GM19467 (cell line): ENCODE measurements at regions not wholly inside any gene's neighbourhood (a gene's known extent, or its start where the extent isn't known, plus 50 kb on each side); places are given as distances from the start of the nearest gene placed in this dataset.

Source experiments
- ATAC-seq: cut with Tn5 transposase; IDR thresholded peaks from one replicate; pipeline ENCODE4 v1.9.1; 2021; ENCODE audit warnings: mild to moderate bottlenecking, moderate library complexity; ENCODE audit not compliant: unreplicated experiment

DNA sequence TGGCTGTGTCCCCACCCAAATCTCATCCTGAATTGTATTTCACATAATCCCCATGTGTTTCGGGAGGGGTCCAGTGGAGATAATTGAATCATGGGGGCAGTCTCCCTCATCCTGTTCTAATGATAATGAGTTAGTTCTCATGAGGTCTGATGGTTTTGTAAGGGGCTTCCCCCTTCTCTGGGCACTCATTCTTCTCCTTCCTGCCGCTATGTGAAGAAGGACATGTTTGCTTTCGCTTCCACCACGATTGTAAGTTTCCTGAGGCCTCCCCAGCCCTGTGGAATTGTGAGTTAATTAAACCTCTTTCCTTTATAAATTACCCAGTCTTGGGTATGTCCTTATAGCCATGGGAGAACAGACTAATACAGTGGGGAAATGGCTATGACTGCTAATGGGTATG, 72.7 kb upstream of the ZNF648 start:
- no peak for ATAC-seq

DNA sequence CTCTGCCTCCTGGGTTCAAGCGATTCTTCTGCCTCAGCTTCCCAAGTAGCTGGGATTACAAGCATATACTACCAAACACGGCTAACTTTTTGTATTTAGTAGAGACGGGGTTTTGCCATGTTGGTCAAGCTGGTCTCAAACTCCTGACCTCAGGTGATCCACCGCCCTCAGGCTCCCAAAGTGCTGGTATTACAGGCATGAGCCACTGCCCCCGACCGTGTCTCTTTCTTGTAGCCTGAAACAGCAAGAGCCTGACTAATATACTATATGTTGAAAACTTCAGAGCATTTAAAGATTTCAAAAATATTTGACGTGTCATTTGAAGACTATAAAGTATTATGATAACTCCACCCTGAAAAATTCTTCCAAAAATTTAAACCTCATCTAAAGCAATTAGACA, 71.7 kb upstream of the ZNF648 start:
- ATAC-seq: no peak

DNA sequence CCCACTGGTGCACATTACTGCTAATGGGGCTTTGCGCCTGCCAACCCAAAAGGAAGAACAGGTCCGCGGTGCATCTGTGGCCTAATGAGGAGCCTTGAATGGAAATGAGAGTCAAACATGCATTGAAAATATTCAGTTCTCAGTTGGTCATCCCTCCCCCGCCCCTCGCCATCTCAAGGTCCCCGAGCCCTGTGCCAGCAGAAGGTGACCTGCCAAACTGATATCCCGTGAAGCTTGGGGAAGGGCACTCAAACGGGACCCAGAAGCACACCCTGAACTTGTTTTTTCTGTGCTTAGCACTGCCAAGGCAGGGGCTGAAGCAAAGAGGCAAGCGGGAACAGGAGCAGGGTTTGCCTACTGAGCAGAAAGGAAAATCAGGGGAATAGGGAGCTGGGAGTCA, 67.9 kb upstream of the ZNF648 start:
- ATAC-seq: no peak

DNA sequence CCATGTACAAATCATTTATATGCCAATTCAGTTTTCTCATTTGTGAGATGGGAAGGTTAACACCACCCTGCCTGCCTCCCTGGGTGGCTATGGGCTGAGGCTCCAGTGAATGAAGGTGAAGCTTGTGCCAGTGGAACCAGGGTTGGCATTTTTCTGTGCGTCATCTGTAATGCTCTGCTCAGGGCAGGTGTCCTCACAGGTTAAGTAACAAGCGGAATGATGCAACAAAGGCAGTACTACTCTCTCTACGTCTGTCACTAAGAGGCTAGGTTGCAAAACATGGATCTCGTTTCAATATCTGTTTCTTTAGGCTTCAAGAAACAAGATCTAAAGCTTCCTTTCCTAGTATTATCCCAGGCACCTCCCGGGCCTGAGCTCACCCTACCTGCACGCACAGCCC, 67.0 kb upstream of the ZNF648 start:
- ATAC-seq: no peak

DNA sequence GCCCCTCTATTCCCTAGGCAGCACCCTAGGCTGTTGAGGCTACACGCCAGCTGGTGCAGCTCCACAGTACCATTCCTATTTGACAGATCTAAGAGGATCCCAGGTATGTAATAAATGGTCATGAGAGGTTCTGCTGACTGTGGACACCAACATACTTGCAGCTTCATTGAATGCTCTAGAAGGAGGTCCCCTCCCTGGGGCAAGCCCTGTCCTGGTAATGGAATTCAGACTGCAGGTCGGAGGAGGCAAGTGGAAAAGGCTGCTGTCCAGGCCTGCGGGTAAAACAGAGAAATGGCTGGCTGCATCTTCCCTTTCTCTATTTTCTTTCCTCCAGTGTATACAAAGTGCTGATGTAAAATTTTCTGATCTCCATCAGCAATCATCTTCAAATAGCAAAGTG, 66.1 kb upstream of the ZNF648 start:
- ATAC-seq: no peak

DNA sequence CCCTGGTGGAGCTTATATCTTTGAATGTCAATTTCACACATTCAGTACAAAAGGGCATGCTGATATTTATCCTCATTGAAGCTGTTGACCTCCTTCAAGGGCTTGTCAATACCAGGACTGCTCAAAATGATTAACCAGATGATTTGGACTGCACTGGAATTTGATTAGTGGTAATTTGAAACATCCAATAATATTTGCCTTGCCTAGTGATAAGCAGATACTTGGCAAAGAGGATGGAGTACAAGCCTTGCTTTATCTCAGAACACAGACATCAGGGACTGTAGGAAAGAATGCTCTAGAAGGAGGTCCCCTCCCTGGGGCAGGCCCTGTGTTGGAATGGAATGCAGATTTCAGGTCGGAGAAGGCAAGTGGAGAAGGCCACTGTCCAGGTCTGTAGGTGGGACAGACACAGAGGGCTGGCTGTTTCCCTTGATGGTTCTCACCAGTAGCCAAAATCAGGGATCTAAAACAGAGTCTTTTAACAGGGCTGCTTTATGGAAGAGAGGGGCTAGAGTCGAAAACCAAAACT, 64.8 kb upstream of the ZNF648 start:
- ATAC-seq: no peak

DNA sequence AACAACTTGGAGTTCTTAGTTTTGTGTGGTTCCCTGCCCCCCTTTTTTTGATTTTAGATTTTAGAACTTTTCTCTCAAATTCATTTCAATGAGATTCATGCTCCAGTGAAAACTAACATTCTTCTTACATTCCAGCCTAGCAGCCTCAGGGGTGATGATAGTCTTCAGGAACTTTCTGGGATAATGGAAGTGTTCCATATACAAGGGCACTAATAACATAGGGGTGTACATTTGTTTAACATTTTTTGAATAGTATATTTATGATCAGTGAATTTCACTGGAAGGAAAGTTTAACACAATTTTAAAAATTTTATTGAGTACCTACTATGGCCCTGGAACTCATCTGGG, 61.4 kb upstream of the ZNF648 start:
- ATAC-seq: no peak

DNA sequence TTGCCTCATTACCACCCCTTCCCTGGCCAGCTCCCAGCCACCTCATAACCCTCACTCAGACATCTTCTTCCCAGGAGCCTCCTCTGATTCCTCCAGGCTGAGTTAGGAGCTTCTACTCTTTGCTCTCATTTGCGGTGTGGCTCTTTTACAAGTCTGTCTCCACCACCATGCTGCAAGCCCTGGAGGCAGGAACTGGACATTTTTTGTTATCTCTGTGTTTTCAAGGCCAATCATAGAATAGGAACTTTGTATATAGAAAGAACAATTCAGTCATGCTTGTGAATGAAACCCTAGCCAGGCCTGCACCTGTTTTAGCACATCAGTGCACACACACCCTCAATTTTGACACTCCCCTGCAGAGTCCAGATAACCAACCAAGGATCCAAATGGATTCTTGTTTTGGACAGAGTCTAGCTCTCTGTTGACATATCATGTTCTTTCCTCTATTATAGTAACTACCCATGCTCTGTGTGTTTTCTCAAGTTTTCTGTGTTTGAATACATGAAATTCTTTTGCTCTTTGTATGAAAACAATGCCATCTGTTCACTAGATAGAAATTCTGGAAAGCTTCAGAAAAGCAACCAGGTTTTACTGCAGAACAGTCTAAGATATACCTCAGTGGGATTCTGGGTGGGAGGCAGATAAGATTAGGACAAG, 60.9 kb upstream of the ZNF648 start:
- ATAC-seq: no peak

DNA sequence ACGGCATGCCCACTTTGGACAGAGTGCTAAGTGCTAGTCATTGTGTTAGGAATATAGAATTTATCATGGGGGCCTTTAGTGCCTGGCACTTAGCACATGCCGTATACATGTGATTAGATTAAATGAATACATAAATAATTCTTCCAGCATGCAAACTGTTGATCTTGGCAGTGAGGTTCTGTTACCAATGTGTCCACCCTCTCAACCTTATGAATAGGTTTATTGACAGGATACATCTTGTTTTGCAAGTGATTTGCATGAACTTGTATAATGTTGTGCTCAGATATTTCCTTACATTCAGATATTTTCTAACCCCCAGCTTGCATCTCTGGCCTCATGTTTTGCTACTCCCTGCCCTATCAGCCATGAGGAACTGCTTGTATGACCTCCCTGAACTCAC, 60.3 kb upstream of the ZNF648 start:
- no peak for ATAC-seq

DNA sequence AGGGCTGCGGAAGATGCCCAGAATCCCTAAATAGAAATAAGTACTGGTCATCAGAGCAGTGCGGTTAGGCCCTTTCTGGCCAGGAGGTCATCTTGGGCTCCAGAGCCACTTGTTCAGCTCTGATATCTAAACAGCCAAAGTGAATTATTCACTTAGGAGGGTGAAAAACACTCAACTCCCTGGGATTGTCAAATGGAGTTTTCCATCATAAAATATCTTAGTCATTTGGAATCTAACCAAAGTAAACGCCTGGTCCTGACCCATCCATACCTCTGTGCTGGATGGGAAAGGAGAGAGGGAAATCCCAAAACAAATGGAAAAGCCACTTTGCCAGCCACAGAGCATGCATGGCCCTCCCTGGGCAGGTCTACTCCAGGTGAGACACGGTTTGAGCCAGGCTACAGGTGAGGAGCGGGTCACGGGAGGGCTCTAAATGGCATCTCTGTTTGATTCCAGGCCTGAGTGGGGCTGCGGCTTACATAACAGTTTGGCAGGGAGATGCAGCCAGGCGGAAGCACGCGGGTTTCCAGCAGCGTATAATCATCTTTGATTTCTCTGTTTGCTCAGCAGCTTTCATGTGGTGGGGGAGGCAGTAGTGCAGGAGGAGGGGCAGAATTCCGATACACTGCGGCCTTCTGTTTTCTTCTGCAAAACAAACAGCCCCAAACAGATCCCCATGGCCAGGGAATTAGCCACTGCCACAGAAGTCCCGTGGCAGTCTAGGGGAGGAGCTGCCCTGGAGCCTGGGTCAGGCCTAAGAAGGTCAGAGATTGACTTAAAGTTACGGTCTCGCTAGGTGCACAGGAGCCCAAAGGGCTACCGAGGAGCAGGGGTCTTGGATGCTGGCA, 59.1 kb upstream of the ZNF648 start:
- ATAC-seq: no peak

DNA sequence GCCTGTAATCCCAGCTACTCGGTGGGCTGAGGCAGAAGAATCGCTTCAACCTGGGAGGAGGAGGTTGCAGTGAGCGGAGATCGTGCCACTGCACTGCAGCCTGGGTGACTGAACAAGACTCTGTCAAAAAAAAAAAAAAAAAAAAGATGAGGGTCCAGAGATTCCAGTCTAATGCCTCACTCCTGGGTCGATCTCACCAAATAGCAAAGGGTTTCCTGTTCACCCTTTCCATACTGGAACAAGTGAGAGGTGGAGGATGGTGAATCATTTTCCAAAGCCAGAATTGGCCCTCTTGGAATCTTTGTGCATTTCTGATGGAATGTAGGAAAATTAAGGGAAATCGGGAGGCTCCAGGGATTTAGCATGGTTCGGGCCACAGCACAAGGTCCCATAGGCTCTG, 58.1 kb upstream of the ZNF648 start:
- no peak for ATAC-seq

DNA sequence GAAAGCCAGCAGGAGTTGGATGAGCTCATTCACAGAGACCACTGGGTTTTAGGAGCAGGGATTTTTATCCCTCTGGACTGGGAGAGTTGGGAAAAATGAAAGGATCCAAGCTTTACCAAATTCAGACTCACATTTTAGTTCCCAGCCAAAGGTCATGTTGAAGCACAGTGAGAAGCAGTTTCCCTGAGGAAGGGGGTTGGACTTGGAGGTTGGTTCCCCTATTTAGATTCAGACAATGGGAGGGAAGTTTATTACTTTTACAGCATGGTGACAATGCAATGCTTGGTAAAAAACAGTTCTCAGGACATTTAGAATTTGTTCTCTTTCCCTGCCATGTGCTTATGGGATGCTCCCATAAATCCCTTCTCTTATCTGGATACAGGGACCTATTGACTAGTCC, 57.3 kb upstream of the ZNF648 start:
- ATAC-seq: no peak

DNA sequence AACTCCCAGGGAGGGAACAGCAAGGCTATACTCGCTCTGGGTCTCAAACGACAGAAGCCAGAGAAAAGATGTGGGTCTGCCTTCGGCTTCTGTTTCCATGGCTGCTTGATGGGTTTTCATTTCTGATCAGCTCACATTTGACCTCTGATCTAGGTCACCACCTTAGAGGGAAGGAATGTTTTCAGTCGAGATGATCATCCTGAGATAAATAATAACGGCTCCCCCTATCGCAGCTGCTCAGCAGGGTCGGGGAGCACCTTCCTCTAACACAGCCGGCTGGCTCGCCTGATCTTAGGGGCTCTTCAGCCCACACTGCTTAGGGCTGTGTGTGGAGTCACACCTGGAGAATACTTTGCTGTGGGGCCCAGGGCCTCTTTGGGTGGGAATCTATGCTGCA, 53.1 kb upstream of the ZNF648 start:
- no peak for ATAC-seq

DNA sequence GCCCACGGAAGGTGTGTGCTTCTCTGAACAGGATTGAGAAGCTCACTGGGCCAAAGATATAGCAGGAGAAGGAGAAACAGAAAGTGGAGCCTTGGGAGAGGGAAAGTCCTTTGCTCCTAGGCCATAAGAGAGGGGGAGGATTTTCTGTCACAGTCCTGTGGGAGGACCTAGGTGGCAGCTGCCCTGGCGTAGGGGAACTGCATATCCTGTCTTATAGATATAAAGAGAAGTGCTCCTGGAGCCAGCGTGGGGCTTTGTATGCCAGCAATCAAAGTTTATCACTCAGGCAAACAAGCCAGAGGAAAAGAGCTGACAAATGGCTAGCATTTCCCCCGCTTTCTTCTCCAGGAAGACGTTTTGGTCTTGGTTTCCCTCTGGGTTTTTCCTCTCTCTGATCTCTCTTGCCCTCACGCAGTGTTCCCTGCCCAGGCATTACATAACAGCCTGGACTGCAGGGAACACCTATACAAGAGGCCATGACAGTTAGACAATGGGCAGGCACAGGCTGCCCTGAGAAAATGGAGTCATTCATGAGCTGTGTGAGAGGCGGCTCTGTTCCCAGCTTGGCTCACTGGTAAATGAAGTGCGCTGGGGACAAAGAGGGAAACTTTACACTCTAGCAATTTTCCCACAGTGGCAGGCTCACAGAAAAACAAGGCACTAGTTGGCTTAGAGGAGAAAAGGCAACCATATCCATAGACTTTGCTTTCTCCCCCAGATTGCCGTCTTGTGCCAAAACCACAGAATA, 52.5 kb upstream of the ZNF648 start:
- ATAC-seq: no peak

DNA sequence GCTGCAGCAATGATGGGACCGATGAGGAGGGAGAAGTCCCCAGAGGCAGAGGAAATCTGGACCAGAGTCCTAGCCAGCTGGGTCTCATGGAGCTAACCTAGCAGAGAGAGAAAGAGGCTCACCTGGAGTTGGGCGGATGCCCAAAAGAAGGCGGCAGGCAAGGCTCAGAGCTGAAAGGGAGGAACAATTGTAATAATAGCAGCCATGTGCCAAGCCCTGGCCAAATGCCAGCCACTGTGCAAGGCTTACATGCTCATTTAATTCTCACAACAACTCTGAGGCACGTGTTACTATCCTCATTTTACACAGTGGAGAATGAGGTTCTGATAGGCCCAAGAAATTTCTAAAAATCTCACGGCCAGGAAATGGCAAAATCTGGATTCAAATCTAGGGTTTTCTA, 50.0 kb upstream of the ZNF648 start:
- ATAC-seq: no peak
